ENCODE measurements at regions not wholly inside any gene's neighbourhood (a gene's known extent, or its start where the extent isn't known, plus 50 kb on each side); places are given as distances from the start of the nearest gene placed in this dataset.

DNA sequence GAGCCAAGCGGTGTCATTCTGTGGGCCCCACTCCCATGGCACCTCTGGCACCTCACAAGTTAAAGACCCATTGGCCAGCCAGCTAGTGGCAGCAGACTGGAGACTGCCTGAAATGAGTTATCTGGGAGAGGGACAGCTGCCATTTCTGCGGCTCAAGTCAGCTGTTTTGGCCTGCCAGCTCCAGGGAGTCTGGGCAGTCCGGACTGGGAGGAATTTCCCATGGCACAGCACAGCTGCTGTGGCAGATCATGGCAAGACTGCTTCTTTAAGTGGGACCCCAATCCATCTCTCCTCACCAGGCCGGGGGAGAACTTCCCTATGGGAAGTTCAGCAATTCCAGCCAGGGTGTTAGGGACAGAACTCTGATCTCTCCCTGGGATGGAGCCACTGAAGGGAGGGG is 2187.6 kb upstream of the CELF4 start:
- Histone ChIP-seq H3K4me3 (ENCODE audit: low read length) (no peak overlapping the region), H3K9me3 (ENCODE audit: control insufficient read depth, low read length) (peaks cover 6% of the 10 kb centered on the region), H3K4me1 (ENCODE audit: control insufficient read depth, insufficient read depth, low read length) (peaks cover 9% of the 10 kb centered on the region), H3K36me3 (ENCODE audit: control insufficient read depth, insufficient read depth, low read length, severe bottlenecking) (no peaks in the 10 kb centered on the region), H3K27me3 (replicated peaks; ENCODE audit: control insufficient read depth, insufficient read depth, low read length) (no peaks in the 10 kb centered on the region), H3K9ac (ENCODE audit: low read length) (no peak overlapping the region)
- no peak for DNase-seq (ENCODE audit: low read depth)

DNA sequence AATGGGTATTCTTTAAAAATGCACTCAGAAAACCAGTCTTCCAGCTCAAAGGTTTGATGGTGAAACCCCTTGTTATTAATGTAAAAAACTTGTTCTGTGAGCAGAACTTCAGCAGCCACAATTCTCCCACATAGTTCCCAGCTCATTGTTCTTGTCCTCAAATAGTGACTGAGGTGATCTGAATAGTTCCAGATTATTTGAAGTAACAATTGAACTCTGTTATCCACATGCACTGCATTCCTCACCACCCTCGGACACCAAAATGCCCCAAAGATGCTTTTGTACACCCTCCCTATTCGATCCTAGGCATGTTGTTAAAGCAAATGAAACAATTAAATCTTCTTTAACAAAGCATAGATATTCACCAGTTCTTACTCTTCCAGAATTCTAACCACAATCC is 2186.8 kb upstream of the CELF4 start:
- Histone ChIP-seq H3K9me3 (ENCODE audit: control insufficient read depth, low read length) (peaks cover 6% of the 10 kb centered on the region), H3K4me3 (ENCODE audit: low read length) (no peak overlapping the region), H3K27me3 (replicated peaks; ENCODE audit: control insufficient read depth, insufficient read depth, low read length) (no peaks in the 10 kb centered on the region), H3K9ac (ENCODE audit: low read length) (no peak overlapping the region), H3K36me3 (ENCODE audit: control insufficient read depth, insufficient read depth, low read length, severe bottlenecking) (no peaks in the 10 kb centered on the region), H3K4me1 (ENCODE audit: control insufficient read depth, insufficient read depth, low read length) (peaks cover 9% of the 10 kb centered on the region)
- no peak for DNase-seq (ENCODE audit: low read depth)

DNA sequence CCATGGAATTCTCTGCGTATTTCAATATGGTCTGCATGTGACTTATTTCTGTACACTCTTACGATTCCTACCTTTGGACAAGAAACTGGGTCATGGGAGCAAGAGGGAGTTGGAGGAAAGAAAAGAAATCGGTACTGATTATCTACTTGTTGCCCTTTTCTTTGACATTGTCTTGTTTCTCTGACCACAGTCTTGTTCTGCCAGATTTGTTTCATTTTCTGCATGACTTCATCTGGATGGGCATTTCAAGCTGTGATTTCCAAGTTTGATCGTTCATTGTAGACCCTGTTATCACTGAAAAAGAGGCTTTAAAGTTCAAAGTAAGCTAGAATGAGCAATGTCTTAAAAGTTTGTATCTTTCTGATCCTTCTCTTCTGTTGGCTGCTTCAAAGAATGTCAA is 2186.3 kb upstream of the CELF4 start:
- no peak overlapping the region for H3K4me3 ChIP-seq (ENCODE audit: low read length)
- H3K9ac ChIP-seq (ENCODE audit: low read length): no peak overlapping the region
- H3K9me3 ChIP-seq (ENCODE audit: control insufficient read depth, low read length): peaks cover 6% of the 10 kb centered on the region
- H3K4me1 ChIP-seq (ENCODE audit: control insufficient read depth, insufficient read depth, low read length): peaks cover 9% of the 10 kb centered on the region
- no peak for DNase-seq (ENCODE audit: low read depth)
- no peaks in the 10 kb centered on the region for H3K27me3 ChIP-seq (replicated peaks; ENCODE audit: control insufficient read depth, insufficient read depth, low read length)
- no peaks in the 10 kb centered on the region for H3K36me3 ChIP-seq (ENCODE audit: control insufficient read depth, insufficient read depth, low read length, severe bottlenecking)

DNA sequence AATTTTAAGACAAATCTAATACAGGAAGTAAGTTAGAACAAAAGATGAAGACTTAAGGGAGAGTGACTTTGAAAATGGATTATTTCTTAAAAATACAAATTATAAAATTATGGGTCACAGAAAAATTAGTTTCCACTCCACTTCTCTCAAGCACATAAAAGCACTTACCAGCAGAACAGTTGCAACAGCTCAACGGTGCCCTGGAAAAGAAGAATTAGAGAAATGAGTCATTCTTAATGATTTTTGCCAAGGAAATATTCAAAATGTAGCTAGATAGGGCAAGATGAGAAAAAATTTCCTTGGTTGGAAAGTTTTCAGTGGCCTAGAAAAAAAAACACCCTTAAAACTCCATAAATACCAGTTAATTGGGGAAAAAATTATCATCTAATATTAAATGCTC is 2185.6 kb upstream of the CELF4 start:
- Histone ChIP-seq H3K9me3 (ENCODE audit: control insufficient read depth, low read length) (peaks cover 6% of the 10 kb centered on the region), H3K36me3 (ENCODE audit: control insufficient read depth, insufficient read depth, low read length, severe bottlenecking) (no peaks in the 10 kb centered on the region), H3K27me3 (replicated peaks; ENCODE audit: control insufficient read depth, insufficient read depth, low read length) (no peaks in the 10 kb centered on the region), H3K4me3 (ENCODE audit: low read length) (no peak overlapping the region), H3K4me1 (ENCODE audit: control insufficient read depth, insufficient read depth, low read length) (peaks cover 9% of the 10 kb centered on the region), H3K9ac (ENCODE audit: low read length) (no peak overlapping the region)
- DNase-seq (ENCODE audit: low read depth): peak; percentile 5

DNA sequence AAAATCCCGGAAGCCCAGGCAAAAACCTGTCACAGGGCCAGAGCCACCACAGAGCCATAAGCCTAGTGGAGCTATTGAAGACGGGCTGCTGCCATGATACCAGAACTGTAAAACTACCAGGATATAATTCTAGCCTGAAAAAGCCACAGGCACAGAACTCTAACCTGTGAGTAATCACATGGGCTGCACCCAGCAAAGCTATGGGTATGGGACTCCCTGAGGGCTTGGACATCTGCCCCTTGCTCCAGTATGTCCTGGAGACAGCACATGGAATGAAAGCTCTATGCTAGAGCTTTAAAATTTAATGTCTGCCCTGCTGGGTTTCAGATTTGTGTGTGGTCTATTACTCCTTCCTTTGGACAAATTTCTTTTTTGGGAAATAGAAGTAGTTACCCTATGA is 2183.6 kb upstream of the CELF4 start:
- Histone ChIP-seq H3K36me3 (ENCODE audit: control insufficient read depth, insufficient read depth, low read length, severe bottlenecking) (no peaks in the 10 kb centered on the region), H3K9me3 (ENCODE audit: control insufficient read depth, low read length) (peaks cover 6% of the 10 kb centered on the region), H3K27me3 (replicated peaks; ENCODE audit: control insufficient read depth, insufficient read depth, low read length) (no peaks in the 10 kb centered on the region), H3K4me1 (ENCODE audit: control insufficient read depth, insufficient read depth, low read length) (peaks cover 9% of the 10 kb centered on the region), H3K9ac (ENCODE audit: low read length) (no peak overlapping the region), H3K4me3 (ENCODE audit: low read length) (no peak overlapping the region)
- DNase-seq (ENCODE audit: low read depth): no peak

DNA sequence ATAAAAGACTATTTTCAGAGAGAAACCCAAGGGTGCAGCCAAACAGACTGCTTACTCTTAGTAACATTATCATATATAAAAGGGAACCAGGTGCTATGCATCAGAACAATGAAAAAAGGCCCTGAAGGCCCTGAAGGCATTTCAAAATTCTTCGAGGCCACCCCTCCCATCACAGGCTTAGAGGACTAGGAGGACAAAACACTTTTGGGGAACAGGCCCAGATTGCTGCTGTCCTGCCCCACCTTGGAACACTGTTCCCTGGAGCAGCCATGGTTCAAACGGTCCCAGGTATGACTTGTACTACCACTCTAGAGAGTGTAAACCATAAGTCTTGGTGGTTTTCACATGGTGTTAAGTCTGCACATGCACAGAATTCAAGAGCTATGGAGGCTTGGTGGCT is 2183.1 kb upstream of the CELF4 start:
- Histone ChIP-seq H3K9ac (ENCODE audit: low read length) (no peak overlapping the region), H3K9me3 (ENCODE audit: control insufficient read depth, low read length) (peaks cover 6% of the 10 kb centered on the region), H3K4me3 (ENCODE audit: low read length) (no peak overlapping the region), H3K4me1 (ENCODE audit: control insufficient read depth, insufficient read depth, low read length) (peaks cover 9% of the 10 kb centered on the region), H3K27me3 (replicated peaks; ENCODE audit: control insufficient read depth, insufficient read depth, low read length) (no peaks in the 10 kb centered on the region), H3K36me3 (ENCODE audit: control insufficient read depth, insufficient read depth, low read length, severe bottlenecking) (no peaks in the 10 kb centered on the region)
- no peak for DNase-seq (ENCODE audit: low read depth)

DNA sequence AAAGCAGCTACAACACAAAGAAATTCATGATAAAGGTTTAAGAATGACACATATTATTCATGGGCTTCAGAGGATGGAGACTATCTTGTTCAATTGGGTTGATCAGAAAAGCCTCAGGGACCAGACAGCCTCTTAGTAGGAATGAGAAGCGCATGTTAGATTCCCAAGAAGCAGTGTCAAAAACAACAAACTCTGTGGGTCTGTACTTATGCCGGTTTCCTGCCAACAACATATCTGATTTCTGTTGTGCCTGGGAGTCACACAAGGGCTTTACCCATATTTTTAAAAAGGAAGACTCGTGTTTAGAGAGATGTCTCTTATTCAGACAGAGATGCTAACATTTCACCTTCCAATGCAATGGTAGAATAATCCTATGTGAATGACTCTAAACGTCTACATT is 2180.6 kb upstream of the CELF4 start:
- Histone ChIP-seq H3K9ac (ENCODE audit: low read length) (no peak overlapping the region), H3K9me3 (ENCODE audit: control insufficient read depth, low read length) (peaks cover 6% of the 10 kb centered on the region), H3K27me3 (replicated peaks; ENCODE audit: control insufficient read depth, insufficient read depth, low read length) (no peaks in the 10 kb centered on the region), H3K36me3 (ENCODE audit: control insufficient read depth, insufficient read depth, low read length, severe bottlenecking) (no peaks in the 10 kb centered on the region), H3K4me3 (ENCODE audit: low read length) (no peak overlapping the region), H3K4me1 (ENCODE audit: control insufficient read depth, insufficient read depth, low read length) (peaks cover 5% of the 10 kb centered on the region)
- DNase-seq (ENCODE audit: low read depth): no peak

DNA sequence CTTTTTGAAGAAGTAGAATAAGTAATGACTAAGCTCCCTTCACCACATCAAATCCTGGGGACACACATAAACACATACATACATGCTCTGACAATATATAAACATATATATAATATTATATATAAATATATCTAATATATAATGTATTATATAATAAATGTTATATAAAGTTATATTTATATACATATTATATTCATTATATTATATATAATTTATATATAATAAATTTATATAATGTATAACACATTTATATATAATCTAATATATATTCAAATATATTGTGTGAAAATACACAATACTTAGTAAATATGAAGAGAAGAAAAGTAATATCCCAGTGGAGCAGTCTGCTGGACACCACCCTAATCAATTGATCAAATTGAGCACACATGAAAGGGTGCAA is 2177.9 kb upstream of the CELF4 start:
- no peak for DNase-seq (ENCODE audit: low read depth)
- Histone ChIP-seq H3K4me1 (ENCODE audit: control insufficient read depth, insufficient read depth, low read length) (no peaks in the 10 kb centered on the region), H3K9ac (ENCODE audit: low read length) (no peak overlapping the region), H3K36me3 (ENCODE audit: control insufficient read depth, insufficient read depth, low read length, severe bottlenecking) (no peaks in the 10 kb centered on the region), H3K27me3 (replicated peaks; ENCODE audit: control insufficient read depth, insufficient read depth, low read length) (no peaks in the 10 kb centered on the region), H3K9me3 (ENCODE audit: control insufficient read depth, low read length) (peaks cover under 1% of the 10 kb centered on the region), H3K4me3 (ENCODE audit: low read length) (no peak overlapping the region)

DNA sequence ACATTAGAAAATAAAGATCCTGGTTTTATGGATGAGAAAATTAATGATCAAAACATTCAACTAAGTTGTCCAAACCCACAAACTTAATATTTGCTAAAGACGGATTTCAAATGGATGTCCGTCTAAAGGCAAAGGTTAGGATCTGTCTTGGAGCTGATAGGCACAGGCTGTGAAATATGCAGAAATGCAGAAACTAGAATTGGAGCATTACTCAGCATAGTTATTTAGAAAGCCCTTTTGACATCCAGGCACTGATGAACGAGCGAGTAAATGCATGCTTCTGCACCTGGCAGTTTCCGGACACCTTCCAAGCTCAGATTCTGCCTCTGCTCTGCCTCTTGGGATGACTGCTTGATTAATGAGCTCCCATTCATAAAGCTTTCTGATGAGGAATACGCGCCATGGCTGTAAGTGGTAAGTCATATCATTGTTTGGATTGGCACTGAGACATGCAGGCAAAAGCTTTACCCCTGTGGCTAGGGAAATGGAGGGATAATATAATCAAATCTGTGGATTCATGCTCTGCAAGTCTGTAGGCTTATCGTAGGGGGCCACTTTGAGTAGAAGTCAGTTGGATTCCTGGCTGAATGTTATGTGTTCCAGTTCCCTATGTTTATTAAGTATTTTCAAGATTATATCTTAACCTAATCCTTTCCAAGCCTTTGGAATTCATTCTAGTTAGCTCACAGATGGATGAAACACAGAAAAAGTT is 2176.3 kb upstream of the CELF4 start:
- Histone ChIP-seq H3K4me1 (ENCODE audit: control insufficient read depth, insufficient read depth, low read length) (no peaks in the 10 kb centered on the region), H3K27me3 (replicated peaks; ENCODE audit: control insufficient read depth, insufficient read depth, low read length) (no peaks in the 10 kb centered on the region), H3K4me3 (ENCODE audit: low read length) (no peak overlapping the region), H3K9me3 (ENCODE audit: control insufficient read depth, low read length) (no peaks in the 10 kb centered on the region), H3K36me3 (ENCODE audit: control insufficient read depth, insufficient read depth, low read length, severe bottlenecking) (no peaks in the 10 kb centered on the region), H3K9ac (ENCODE audit: low read length) (no peak overlapping the region)
- peak; percentile 20 for DNase-seq (ENCODE audit: low read depth)

DNA sequence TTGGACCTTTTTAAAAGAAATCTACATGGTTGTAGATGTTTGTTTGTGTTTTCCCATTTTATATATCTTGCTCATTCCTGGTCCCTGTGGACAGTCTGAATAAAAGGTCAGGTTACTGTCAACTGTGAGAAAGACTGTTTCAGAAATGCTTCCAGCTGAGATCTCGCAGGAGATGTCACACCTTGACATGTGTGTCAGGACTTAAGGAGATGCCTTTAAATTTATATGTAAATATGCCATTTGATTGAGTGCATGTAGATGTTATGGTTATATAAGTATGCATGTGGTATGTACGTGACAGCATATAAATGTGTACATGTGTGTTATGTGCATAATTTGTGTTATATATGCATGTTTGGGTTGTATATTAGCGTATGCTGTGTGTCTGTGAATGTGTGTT is 2172.3 kb upstream of the CELF4 start:
- Histone ChIP-seq H3K4me1 (ENCODE audit: control insufficient read depth, insufficient read depth, low read length) (no peaks in the 10 kb centered on the region), H3K36me3 (ENCODE audit: control insufficient read depth, insufficient read depth, low read length, severe bottlenecking) (no peaks in the 10 kb centered on the region), H3K9ac (ENCODE audit: low read length) (no peak overlapping the region), H3K27me3 (replicated peaks; ENCODE audit: control insufficient read depth, insufficient read depth, low read length) (no peaks in the 10 kb centered on the region), H3K9me3 (ENCODE audit: control insufficient read depth, low read length) (no peaks in the 10 kb centered on the region), H3K4me3 (ENCODE audit: low read length) (no peak overlapping the region)
- no peak for DNase-seq (ENCODE audit: low read depth)

DNA sequence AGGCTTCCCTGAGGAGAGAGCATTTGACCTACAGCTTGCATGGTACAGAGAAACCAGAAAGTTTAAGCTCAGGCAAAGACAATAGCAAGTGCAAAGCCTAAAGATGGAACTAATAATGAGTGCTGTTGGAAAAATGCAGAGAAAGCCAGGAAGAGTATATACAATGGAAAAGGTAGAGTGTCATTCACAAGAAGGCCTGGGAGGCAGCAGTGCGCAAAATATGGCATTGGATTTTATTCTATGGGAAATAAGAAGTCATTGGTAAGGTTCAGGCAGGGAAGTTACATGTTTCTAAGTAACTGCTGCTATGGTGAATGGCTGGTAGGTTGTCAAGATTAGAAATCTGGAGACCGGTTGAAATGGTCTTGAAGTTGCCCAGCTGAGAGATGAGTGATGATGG is 2167.3 kb upstream of the CELF4 start:
- Histone ChIP-seq H3K4me1 (ENCODE audit: control insufficient read depth, insufficient read depth, low read length) (no peaks in the 10 kb centered on the region), H3K9ac (ENCODE audit: low read length) (no peak overlapping the region), H3K4me3 (ENCODE audit: low read length) (no peak overlapping the region), H3K27me3 (replicated peaks; ENCODE audit: control insufficient read depth, insufficient read depth, low read length) (no peaks in the 10 kb centered on the region), H3K36me3 (ENCODE audit: control insufficient read depth, insufficient read depth, low read length, severe bottlenecking) (no peaks in the 10 kb centered on the region), H3K9me3 (ENCODE audit: control insufficient read depth, low read length) (no peaks in the 10 kb centered on the region)
- DNase-seq (ENCODE audit: low read depth): no peak

DNA sequence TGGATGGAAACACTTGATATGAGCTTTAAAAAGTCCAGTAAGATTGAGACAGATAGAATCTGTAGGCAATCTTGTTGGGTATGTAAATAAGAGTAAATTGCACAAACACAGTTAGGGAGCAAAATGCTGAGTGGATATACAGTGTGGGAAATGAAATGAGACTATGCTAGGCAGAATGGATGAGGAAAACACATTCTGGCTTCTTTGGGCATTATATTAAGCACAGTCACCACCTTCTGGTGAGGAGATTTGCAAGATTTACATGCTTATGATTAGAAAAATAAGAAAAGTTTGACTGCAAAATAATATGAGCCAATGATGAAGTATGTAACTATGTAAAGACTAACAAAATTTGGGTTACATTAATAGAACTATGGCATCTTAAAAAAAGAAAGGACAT is 2165.0 kb upstream of the CELF4 start:
- Histone ChIP-seq H3K27me3 (replicated peaks; ENCODE audit: control insufficient read depth, insufficient read depth, low read length) (no peaks in the 10 kb centered on the region), H3K4me1 (ENCODE audit: control insufficient read depth, insufficient read depth, low read length) (no peaks in the 10 kb centered on the region), H3K9ac (ENCODE audit: low read length) (no peak overlapping the region), H3K36me3 (ENCODE audit: control insufficient read depth, insufficient read depth, low read length, severe bottlenecking) (no peaks in the 10 kb centered on the region), H3K9me3 (ENCODE audit: control insufficient read depth, low read length) (no peaks in the 10 kb centered on the region), H3K4me3 (ENCODE audit: low read length) (no peak overlapping the region)
- no peak for DNase-seq (ENCODE audit: low read depth)
